ENCODE measurements at regions not wholly inside any gene's neighbourhood (a gene's known extent, or its start where the extent isn't known, plus 50 kb on each side); places are given as distances from the start of the nearest gene placed in this dataset.
"Not testable (repeated sequence)": the region's sequence is repeated elsewhere in the genome, so short reads cannot be mapped to it uniquely, and the experiment has no call there.

- no peak for DNase-seq
Measured at GRCh38 chr13:34731486-34731885, 210.6 kb upstream of the NBEA start.

- DNase-seq = no peak
Measured at GRCh38 chr13:34733721-34734120, 208.3 kb upstream of the NBEA start.

GRCh38 chr13:34734932-34735331 is 207.1 kb upstream of the NBEA start:
- DNase-seq = no peak

GRCh38 chr13:34738254-34738992 is 203.6 kb upstream of the NBEA start:
- no peak for DNase-seq

- not testable (repeated sequence) for DNase-seq
Measured at GRCh38 chr13:34747056-34747455, 195.0 kb upstream of the NBEA start.

- DNase-seq = no peak
Measured at GRCh38 chr13:34747507-34747906, 194.6 kb upstream of the NBEA start.

GRCh38 chr13:34748073-34748472 is 194.0 kb upstream of the NBEA start:
- no peak for DNase-seq

GRCh38 chr13:34748596-34748995 is 193.5 kb upstream of the NBEA start:
- DNase-seq = no peak

GRCh38 chr13:34749046-34749445 is 193.0 kb upstream of the NBEA start:
- DNase-seq = no peak

- no peak for DNase-seq
Measured at GRCh38 chr13:34750078-34750931, 191.8 kb upstream of the NBEA start.

- DNase-seq = no peak
Measured at GRCh38 chr13:34751044-34751443, 191.0 kb upstream of the NBEA start.

- no peak for DNase-seq
Measured at GRCh38 chr13:34751492-34751891, 190.6 kb upstream of the NBEA start.

- no peak for DNase-seq
Measured at GRCh38 chr13:34752283-34752960, 189.6 kb upstream of the NBEA start.

GRCh38 chr13:34756136-34756535 is 185.9 kb upstream of the NBEA start:
- DNase-seq = no peak

GRCh38 chr13:34756572-34756971 is 185.5 kb upstream of the NBEA start:
- DNase-seq = no peak

GRCh38 chr13:34757441-34757840 is 184.6 kb upstream of the NBEA start:
- no peak for DNase-seq

- DNase-seq = no peak
Measured at GRCh38 chr13:34758628-34759027, 183.4 kb upstream of the NBEA start.

GRCh38 chr13:34762312-34762711 is 179.8 kb upstream of the NBEA start:
- no peak for DNase-seq

GRCh38 chr13:34764246-34764645 is 177.8 kb upstream of the NBEA start:
- no peak for DNase-seq

- DNase-seq = no peak
Measured at GRCh38 chr13:34765446-34766180, 176.5 kb upstream of the NBEA start.

GRCh38 chr13:34767778-34768177 is 174.3 kb upstream of the NBEA start:
- DNase-seq = no peak

- no peak for DNase-seq
Measured at GRCh38 chr13:34772206-34772605, 169.9 kb upstream of the NBEA start.

GRCh38 chr13:34772881-34773280 is 169.2 kb upstream of the NBEA start:
- DNase-seq = no peak

Data from suppressor macrophage treated with lipopolysaccharide for 4 hours (primary cell).